HG03432 (cell line): ENCODE measurements at regions not wholly inside any gene's neighbourhood (a gene's known extent, or its start where the extent isn't known, plus 50 kb on each side); places are given as distances from the start of the nearest gene placed in this dataset.
"Not testable (repeated sequence)": the region's sequence is repeated elsewhere in the genome, so short reads cannot be mapped to it uniquely, and the experiment has no call there.

Experiments used
- ATAC-seq: cut with Tn5 transposase; IDR thresholded peaks from one replicate; pipeline ENCODE4 v1.9.1; 2021; ENCODE audit warnings: mild to moderate bottlenecking, moderate library complexity; ENCODE audit not compliant: unreplicated experiment

GRCh38 chr5:162931501-162931900 is 505.9 kb upstream of the CCNG1 start:
- no peak for ATAC-seq

- ATAC-seq = no peak
These were observed 497.4 kb upstream of the CCNG1 start for GRCh38 chr5:162939991-162940390.

GRCh38 chr5:162948677-162949076 is 488.7 kb upstream of the CCNG1 start:
- no peak for ATAC-seq

GRCh38 chr5:162956570-162956969 is 480.8 kb upstream of the CCNG1 start:
- no peak for ATAC-seq

GRCh38 chr5:162964144-162964543 is 473.3 kb upstream of the CCNG1 start:
- ATAC-seq = not testable (repeated sequence)

- no peak for ATAC-seq
These were observed 447.3 kb upstream of the CCNG1 start for GRCh38 chr5:162990063-162990462.

DNA sequence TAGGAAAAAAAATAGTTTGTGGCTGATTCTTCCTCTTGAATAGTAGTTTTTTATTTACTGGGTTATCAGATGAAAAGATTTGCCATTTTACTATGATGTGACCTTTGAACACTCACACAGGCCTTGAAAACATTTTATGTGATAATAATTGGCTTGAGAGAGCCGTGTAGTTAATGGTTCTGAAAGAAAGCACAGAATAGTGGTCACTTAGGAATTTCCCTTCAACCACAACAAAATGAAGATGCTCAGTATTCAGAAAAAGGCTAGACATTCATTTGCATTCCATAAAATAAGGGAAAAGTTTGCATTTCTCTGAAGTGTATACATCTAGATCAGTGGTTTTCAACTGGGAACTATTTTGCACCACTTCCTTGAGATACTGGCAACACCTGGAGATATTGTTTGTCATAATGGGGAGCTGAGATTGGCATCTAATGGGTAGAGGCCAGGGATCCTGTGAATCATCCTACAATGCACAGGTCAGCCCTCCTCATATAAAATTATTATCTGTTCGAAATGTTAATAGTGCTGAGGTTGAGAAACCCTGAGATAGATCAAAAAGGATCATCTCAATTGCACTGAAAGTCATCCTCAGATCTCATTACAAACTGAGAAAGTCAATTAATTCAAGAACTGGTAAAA is 446.4 kb upstream of the CCNG1 start:
- peak; percentile 91 for ATAC-seq

DNA sequence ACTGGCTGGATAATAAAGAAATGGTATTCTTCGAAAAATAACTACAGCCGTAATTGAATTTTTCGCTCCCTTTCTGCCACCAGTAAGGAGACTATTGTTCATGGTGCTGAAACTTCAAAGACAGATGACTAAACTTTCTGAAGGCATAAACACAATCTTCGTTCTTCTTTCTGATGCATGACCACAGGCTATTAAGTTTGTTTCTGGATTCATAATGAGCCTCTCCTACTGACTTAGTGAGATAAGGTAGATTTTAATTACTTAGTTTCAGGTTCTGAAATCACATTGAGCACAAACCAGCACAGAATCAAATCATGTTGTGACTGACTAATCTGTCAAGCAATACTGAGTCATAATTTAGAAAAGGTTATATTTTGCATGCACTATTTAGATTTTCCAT is 441.8 kb upstream of the CCNG1 start:
- no peak for ATAC-seq

DNA sequence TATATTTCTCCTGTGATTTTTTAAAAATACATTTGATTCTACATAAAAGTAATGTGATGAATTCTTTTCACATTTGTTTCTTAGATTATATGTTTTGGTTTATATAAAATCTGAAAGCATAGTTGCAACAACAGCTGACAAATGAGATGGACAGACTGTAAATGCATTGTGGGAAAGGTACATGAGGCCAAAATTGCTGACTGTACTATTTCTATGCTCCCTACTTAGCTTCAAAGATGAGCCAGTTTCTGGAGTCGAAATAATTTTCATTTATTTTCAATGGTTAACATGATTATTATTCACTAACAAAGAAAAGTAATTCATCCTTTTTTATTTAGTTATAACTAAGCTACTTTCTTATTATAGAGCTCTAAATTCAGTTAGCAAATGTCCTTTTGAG is 441.3 kb upstream of the CCNG1 start:
- no peak for ATAC-seq

DNA sequence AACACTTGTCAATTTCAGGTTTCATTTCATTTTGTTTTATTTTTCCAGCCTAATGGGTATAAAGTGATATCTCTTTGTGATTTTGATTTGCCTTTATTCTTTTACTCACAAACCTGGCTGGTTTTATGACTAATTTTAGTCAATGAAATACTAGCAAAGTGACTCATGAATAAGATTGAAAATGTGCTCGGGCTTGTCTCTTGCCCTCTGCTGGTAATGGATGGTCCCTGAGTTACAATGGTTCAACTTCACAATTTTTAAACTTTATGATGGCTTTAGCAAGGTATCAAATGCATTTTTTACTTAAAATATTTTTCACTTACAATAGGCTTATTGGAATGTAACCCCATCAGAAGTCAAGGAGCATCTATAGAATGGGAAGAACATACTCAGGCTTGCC is 431.4 kb upstream of the CCNG1 start:
- ATAC-seq = peak; percentile 73

GRCh38 chr5:163022582-163023128 is 414.7 kb upstream of the CCNG1 start:
- ATAC-seq = no peak

DNA sequence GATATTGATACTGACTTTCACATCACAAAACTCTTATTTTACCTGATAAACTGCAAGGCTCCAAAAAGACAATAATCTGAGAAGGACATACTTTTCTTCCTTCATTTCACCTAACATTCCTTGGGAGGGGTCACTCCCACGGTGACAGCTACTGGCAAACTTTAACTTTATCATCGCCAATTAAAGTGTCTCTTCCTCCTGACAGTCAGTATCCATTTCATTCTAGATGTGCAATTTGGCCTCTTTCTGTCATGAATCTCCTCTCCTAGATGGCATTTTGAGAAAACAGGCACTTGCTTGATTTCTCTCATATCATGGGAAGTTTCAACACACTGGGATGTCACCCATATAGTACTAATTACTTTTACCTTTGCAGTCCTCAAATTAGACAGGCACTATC is 413.5 kb upstream of the CCNG1 start:
- ATAC-seq = no peak

GRCh38 chr5:163024936-163025335 is 412.5 kb upstream of the CCNG1 start:
- no peak for ATAC-seq

- no peak for ATAC-seq
These were observed 403.7 kb upstream of the CCNG1 start for GRCh38 chr5:163033656-163034055.

- ATAC-seq = no peak
These were observed 396.1 kb upstream of the CCNG1 start for GRCh38 chr5:163041254-163041653.

DNA sequence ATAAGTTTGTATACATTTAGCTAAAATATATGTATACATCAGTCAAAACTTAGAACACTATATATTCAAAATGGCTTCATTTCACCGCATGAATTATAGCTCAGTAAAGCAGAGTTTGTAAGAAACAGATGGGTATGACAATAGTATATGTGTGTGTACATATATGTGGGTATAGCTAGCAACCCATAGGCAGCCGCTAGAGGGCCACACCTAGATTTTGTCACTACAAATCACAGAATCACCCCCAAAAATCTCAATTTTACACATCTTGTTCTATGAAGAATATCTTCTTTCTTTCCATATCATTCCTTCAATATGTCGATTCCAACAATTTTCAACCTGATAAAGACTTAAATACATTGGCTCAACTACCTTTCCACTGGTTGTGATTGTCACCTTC is 357.8 kb upstream of the CCNG1 start:
- peak; percentile 90 for ATAC-seq

- ATAC-seq = no peak
These were observed 348.2 kb upstream of the CCNG1 start for GRCh38 chr5:163089230-163089629.

DNA sequence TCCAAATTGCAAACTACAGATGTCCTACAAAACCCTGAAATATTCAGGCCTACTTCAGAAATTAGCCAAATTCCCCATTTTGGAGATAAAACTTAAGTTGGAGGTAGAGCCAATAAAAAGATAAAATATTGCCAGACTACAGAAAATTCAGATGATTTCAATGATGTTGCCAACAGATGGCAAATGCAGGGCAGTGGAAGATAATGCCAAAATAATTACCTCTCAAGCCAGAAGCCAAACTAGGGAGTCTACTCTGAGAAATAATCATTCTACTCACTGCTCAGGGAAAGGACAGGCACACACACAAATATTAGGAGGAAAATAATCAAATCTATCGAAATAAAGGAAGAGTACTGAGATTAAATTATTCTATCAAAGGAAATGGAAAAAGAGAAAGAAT is 347.5 kb upstream of the CCNG1 start:
- no peak for ATAC-seq

GRCh38 chr5:163094492-163095180 is 342.8 kb upstream of the CCNG1 start:
- peak; percentile 93 for ATAC-seq

- no peak for ATAC-seq
These were observed 332.9 kb upstream of the CCNG1 start for GRCh38 chr5:163104464-163104863.

GRCh38 chr5:163105456-163105855 is 331.9 kb upstream of the CCNG1 start:
- ATAC-seq = no peak

DNA sequence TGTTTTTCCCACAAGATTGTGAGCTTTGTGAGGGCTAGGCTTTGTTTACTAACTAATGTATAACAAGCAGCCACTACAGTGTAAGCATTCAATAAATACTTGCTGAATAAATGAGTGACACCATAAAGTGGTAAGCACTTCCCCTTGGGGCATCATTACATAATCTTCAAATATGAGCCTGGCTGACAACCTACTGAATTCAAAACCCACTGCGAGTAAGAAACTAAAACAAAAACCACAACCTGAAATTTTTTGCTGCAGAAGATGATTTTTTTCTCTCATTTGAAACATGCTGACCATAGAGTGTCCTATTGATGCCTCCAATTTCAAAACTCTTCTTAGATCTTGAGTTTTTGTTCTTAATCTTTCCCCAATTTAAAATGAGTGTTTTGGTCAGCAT is 331.3 kb upstream of the CCNG1 start:
- ATAC-seq = peak; percentile 91
